ENCODE measurements at regions not wholly inside any gene's neighbourhood (a gene's known extent, or its start where the extent isn't known, plus 50 kb on each side); places are given as distances from the start of the nearest gene placed in this dataset.

DNA sequence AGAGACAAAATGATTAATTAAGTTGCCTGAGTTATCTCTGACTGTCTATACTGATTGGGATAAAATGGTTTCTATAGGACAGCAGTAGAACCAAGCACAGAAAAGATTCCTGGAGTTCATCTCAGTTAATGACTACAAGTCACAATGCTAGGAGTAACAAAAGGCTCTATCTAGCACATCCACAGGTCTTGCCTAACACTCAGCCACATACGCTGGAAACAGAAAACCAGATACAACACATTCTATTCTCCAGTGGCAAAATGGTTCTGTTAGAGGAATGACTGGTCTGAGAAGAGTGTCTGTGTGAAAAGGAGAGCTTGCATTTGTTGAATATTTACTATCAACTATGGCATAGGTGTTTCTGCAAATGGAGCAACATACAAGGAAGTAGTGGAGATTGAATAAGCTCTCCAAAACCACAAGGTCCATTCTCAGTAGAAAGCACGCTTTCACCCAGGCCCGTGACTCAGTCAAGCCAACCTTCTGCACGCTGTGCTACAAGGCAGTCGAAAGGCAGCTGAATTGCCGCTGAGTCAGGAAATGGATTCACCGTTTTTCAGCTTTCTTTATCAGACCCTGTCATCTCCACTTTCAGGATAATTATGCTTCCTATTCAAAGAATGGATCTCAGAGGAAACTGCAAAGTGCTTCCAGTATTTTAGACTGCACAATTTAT is 761.5 kb downstream of the EFNB2 start:
- H3K4me1 ChIP-seq (ENCODE audit: insufficient read depth, poor library complexity, severe bottlenecking), result peaks cover 13% of the 10 kb centered on the region
- TF ChIP-seq, protein P1, sequence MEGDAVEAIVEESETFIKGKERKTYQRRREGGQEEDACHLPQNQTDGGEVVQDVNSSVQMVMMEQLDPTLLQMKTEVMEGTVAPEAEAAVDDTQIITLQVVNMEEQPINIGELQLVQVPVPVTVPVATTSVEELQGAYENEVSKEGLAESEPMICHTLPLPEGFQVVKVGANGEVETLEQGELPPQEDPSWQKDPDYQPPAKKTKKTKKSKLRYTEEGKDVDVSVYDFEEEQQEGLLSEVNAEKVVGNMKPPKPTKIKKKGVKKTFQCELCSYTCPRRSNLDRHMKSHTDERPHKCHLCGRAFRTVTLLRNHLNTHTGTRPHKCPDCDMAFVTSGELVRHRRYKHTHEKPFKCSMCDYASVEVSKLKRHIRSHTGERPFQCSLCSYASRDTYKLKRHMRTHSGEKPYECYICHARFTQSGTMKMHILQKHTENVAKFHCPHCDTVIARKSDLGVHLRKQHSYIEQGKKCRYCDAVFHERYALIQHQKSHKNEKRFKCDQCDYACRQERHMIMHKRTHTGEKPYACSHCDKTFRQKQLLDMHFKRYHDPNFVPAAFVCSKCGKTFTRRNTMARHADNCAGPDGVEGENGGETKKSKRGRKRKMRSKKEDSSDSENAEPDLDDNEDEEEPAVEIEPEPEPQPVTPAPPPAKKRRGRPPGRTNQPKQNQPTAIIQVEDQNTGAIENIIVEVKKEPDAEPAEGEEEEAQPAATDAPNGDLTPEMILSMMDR (IDR thresholded peaks at IDR 0.05; ENCODE audit: poor library complexity, severe bottlenecking), result no peak
- no peaks in the 10 kb centered on the region for H3K27me3 ChIP-seq (ENCODE audit: insufficient read depth, poor library complexity, severe bottlenecking)
- ATAC-seq (ENCODE audit: low read depth), result peak; percentile 91
- DNase-seq (ENCODE audit: low spot score), result peak; percentile 56
- H3K9me3 ChIP-seq (ENCODE audit: severe bottlenecking), result no peaks in the 10 kb centered on the region
- no peak overlapping the region for H3K4me3 ChIP-seq (ENCODE audit: severe bottlenecking)
- H3K36me3 ChIP-seq (ENCODE audit: low read depth), result no peaks in the 10 kb centered on the region
- H3K27ac ChIP-seq (ENCODE audit: poor library complexity, severe bottlenecking), result no peak overlapping the region

DNA sequence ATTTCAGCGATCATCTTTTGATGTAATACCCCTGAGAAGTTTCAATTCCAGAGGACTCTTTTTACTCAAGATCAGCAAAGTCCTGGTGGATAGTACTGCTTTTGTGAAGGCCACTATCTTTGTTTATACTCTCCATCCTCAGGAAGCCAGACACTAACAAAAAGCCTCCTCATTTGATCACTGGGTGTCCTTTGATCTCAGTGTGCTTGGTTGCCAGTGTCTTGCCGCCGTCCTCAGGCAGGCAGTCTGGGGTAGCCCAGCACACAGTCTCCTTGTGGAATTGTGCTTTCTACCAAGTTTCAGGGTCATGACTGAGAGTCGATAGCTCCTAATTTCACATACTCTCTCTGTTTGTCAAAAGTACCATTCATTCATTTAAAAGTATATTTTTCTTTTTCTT is 762.2 kb downstream of the EFNB2 start:
- Histone ChIP-seq H3K4me1 (ENCODE audit: insufficient read depth, poor library complexity, severe bottlenecking) (peaks cover 13% of the 10 kb centered on the region), H3K27ac (ENCODE audit: poor library complexity, severe bottlenecking) (no peak overlapping the region), H3K27me3 (ENCODE audit: insufficient read depth, poor library complexity, severe bottlenecking) (no peaks in the 10 kb centered on the region), H3K9me3 (ENCODE audit: severe bottlenecking) (no peaks in the 10 kb centered on the region), H3K4me3 (ENCODE audit: severe bottlenecking) (no peak overlapping the region), H3K36me3 (ENCODE audit: low read depth) (no peaks in the 10 kb centered on the region)
- TF ChIP-seq, protein P1 (IDR thresholded peaks at IDR 0.05; ENCODE audit: poor library complexity, severe bottlenecking), result no peak
- DNase-seq (ENCODE audit: low spot score) (no peak), ATAC-seq (ENCODE audit: low read depth) (no peak)

DNA sequence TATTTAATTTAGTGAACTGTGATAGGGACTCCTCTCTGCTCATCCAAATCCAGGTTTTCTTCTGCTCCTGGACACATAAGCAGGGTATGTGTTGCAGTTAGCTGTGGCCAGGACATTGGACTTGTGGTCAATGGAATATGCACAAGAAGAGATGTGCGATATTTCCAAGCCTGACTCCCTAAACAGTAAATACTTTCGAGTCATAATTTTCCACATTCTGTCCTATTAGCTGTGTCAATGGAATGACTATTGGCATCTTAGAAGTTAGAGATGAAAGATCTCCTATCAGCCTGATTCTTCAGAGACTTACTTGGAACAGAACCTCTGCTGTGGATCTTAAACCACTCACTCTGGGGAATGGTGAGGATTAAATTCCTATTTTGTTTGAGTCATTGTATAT is 771.0 kb downstream of the EFNB2 start:
- Histone ChIP-seq H3K27me3 (ENCODE audit: insufficient read depth, poor library complexity, severe bottlenecking) (no peaks in the 10 kb centered on the region), H3K27ac (ENCODE audit: poor library complexity, severe bottlenecking) (no peak overlapping the region), H3K4me3 (ENCODE audit: severe bottlenecking) (no peak overlapping the region), H3K36me3 (ENCODE audit: low read depth) (no peaks in the 10 kb centered on the region), H3K4me1 (ENCODE audit: insufficient read depth, poor library complexity, severe bottlenecking) (no peaks in the 10 kb centered on the region), H3K9me3 (ENCODE audit: severe bottlenecking) (no peaks in the 10 kb centered on the region)
- ATAC-seq (ENCODE audit: low read depth), result no peak
- no peak for DNase-seq (ENCODE audit: low spot score)
- TF ChIP-seq, protein P1 (IDR thresholded peaks at IDR 0.05; ENCODE audit: poor library complexity, severe bottlenecking), result no peak

DNA sequence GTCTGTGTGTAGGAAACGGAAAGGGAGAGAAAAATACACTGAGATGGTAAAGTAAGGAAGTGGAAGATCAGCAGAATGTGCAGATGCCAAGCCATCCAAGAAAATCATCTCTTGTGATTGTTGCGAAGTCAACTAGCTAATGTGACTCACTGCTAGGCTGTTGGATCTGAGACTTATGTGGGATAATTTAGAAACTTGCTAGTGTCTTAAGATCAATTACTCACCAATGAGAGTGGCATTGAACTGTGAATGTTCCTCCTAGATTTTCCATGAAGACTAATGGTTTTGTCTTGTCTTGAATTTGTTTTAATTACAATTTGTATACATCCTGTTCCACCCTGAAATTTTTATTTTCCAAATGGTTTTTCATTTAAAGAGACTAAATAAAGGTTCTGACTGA is 771.6 kb downstream of the EFNB2 start:
- DNase-seq (ENCODE audit: low spot score) (no peak), ATAC-seq (ENCODE audit: low read depth) (no peak)
- Histone ChIP-seq H3K27me3 (ENCODE audit: insufficient read depth, poor library complexity, severe bottlenecking) (no peaks in the 10 kb centered on the region), H3K9me3 (ENCODE audit: severe bottlenecking) (no peaks in the 10 kb centered on the region), H3K36me3 (ENCODE audit: low read depth) (no peaks in the 10 kb centered on the region), H3K4me3 (ENCODE audit: severe bottlenecking) (no peak overlapping the region), H3K27ac (ENCODE audit: poor library complexity, severe bottlenecking) (no peak overlapping the region), H3K4me1 (ENCODE audit: insufficient read depth, poor library complexity, severe bottlenecking) (no peaks in the 10 kb centered on the region)
- TF ChIP-seq, protein P1 (IDR thresholded peaks at IDR 0.05; ENCODE audit: poor library complexity, severe bottlenecking), result no peak

DNA sequence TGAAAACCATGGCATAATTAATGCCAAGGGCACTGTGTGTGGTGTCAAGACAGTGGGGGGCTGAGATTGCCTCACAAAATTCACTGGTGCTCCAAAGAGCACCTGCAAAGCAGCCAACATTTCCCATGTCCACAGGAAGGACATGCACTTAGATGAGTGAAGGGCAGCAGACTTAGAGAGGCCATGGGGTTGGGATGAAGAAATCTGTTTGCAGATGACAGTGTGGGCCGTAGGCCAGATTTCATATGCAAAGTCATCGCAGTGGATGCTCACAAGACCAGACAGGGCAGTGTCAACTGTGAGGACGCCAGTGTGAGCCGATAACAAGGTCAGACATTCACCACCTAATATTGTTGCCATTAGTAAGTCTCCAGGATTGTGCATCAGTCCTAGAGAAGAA is 773.4 kb downstream of the EFNB2 start:
- no peak for ATAC-seq (ENCODE audit: low read depth)
- TF ChIP-seq, protein P1 (IDR thresholded peaks at IDR 0.05; ENCODE audit: poor library complexity, severe bottlenecking), result no peak
- Histone ChIP-seq H3K36me3 (ENCODE audit: low read depth) (no peaks in the 10 kb centered on the region), H3K4me1 (ENCODE audit: insufficient read depth, poor library complexity, severe bottlenecking) (no peaks in the 10 kb centered on the region), H3K9me3 (ENCODE audit: severe bottlenecking) (no peaks in the 10 kb centered on the region), H3K4me3 (ENCODE audit: severe bottlenecking) (no peak overlapping the region), H3K27ac (ENCODE audit: poor library complexity, severe bottlenecking) (no peak overlapping the region), H3K27me3 (ENCODE audit: insufficient read depth, poor library complexity, severe bottlenecking) (no peaks in the 10 kb centered on the region)
- DNase-seq (ENCODE audit: low spot score), result no peak

All from RWPE2 (cell line).